Liver (tissue), 8 donors: ENCODE measurements at regions not wholly inside any gene's neighbourhood (a gene's known extent, or its start where the extent isn't known, plus 50 kb on each side); places are given as distances from the start of the nearest gene placed in this dataset.

ENCODE experiments used
- DNase-seq: peaks from one replicate; pipeline ENCODE4 v3.0.0-alpha.2; 2017; ENCODE audit warnings: low spot score
- H3K27ac ChIP-seq, 2 donors: one replicate each; pipeline ENCODE4 v1.7.0; 2013; ENCODE audit warnings: inconsistent platforms in 2 of 2, low read length in 2 of 2, control low read depth in 1 of 2, low read depth in 1 of 2, mild to moderate bottlenecking in 1 of 2
- H3K27me3 ChIP-seq, 4 donors: one replicate each; pipeline versions ENCODE4 v1.6.1 to v1.7.0; 2013; ENCODE audit warnings: low read length in 3 of 4, inconsistent platforms in 1 of 4, mild to moderate bottlenecking in 1 of 4, moderate library complexity in 1 of 4; ENCODE audit not compliant: control insufficient read depth in 4 of 4, insufficient read depth in 4 of 4
- H3K36me3 ChIP-seq, 4 donors: one replicate each; pipeline versions ENCODE4 v1.6.1 to v1.7.0; 2013; ENCODE audit warnings: low read length in 3 of 4, mild to moderate bottlenecking in 3 of 4, low read depth in 1 of 4, moderate library complexity in 1 of 4; ENCODE audit not compliant: control insufficient read depth in 4 of 4, insufficient read depth in 3 of 4
- H3K4me1 ChIP-seq, 4 donors: one replicate each; pipeline versions ENCODE4 v1.6.1 to v1.7.0; 2013; ENCODE audit warnings: low read length in 3 of 4, mild to moderate bottlenecking in 3 of 4, moderate library complexity in 1 of 4; ENCODE audit not compliant: control insufficient read depth in 4 of 4, insufficient read depth in 4 of 4
- H3K4me3 ChIP-seq, 3 donors: one replicate each; pipeline versions ENCODE4 v1.6.1 to v1.7.0; 2013; ENCODE audit warnings: low read length in 3 of 3, control low read depth in 1 of 3, low read depth in 1 of 3, mild to moderate bottlenecking in 1 of 3
- H3K9ac ChIP-seq, 2 donors: one replicate each; pipeline ENCODE4 v1.7.0; 2013; ENCODE audit warnings: low read length in 2 of 2, mild to moderate bottlenecking in 2 of 2, moderate library complexity in 2 of 2, control low read depth in 1 of 2, low read depth in 1 of 2
- H3K9me3 ChIP-seq, 4 donors: one replicate each; pipeline versions ENCODE4 v1.6.1 to v1.7.0; 2013; ENCODE audit warnings: low read length in 3 of 4; ENCODE audit not compliant: control insufficient read depth in 4 of 4
- FOXA1 ChIP-seq: IDR thresholded peaks from 2 replicates; pipeline ENCODE4 v1.6.1; 2016; ENCODE audit warnings: antibody characterized with exemption
- FOXA2 ChIP-seq: IDR thresholded peaks from 2 replicates; pipeline ENCODE4 v1.6.1; 2016; ENCODE audit warnings: antibody characterized with exemption
- GABPA ChIP-seq, 2 donors: IDR thresholded peaks in 1 of 2; conservative IDR thresholded peaks in 1 of 2; 2 replicates each; pipeline ENCODE4 v1.6.1; 2016; ENCODE audit warnings: antibody characterized with exemption in 2 of 2, mild to moderate bottlenecking in 1 of 2, moderate library complexity in 1 of 2
- HNF4G ChIP-seq: IDR thresholded peaks from 2 replicates; pipeline ENCODE4 v1.6.1; 2016; ENCODE audit warnings: antibody characterized with exemption
- RAD21 ChIP-seq, 2 donors: IDR thresholded peaks; 2 replicates each; pipeline ENCODE4 v1.6.1; 2016; ENCODE audit warnings: antibody characterized with exemption in 2 of 2, mild to moderate bottlenecking in 2 of 2
- TAF1 ChIP-seq: conservative IDR thresholded peaks from 2 replicates; pipeline ENCODE4 v1.6.1; 2016; ENCODE audit warnings: antibody characterized with exemption, mild to moderate bottlenecking
- WGBS: extraction: QIAGEN DNeasy Blood & Tissue Kit; methylation state at CpG from one replicate; pipeline ENCODE4 v1.1.7; 2013; 5-methylcytosine and 5-hydroxymethylcytosine counted together
- TF ChIP-seq, protein P1 (sequence below): IDR thresholded peaks from 2 replicates; pipeline ENCODE4 v1.6.1; 2016; ENCODE audit warnings: antibody characterized with exemption, mild to moderate bottlenecking
- TF ChIP-seq, protein P2 (sequence below): fragments of 150-350 bp; IDR thresholded peaks from 2 replicates; pipeline ENCODE4 v1.5.1; 2017; ENCODE audit warnings: improper control_type of control experiment, low read depth, low read length; ENCODE audit not compliant: missing input control
- donor health status: healthy.
- donor health status: healthy.
- donor health status: healthy.
- donor health status: healthy.
- donor health status: healthy.

DNA sequence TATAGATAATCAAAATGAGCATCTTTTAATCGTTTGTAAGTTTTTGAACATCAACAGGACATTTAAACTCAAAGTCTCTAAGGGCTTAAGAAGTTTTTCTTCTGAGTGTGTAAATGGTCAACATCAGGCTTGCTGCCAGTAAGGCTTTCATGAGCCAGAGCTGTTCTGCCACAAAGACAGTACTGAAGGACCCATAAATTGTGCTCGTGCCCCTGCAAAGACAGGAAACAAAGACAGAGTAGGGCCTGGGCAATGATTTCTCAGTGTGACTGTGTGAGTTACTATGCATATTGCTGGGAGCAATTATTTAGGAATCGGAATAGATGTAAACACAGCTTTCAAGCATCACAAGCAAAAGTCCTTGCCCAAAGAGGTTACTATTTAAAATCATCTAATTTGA is 300.0 kb downstream of the IDS start:
- no peak for DNase-seq
- Histone ChIP-seq H3K4me3 (no peak overlapping the region), H3K36me3 (no peaks in the 10 kb centered on the region), H3K9ac (no peak overlapping the region), H3K4me1 (no peaks in the 10 kb centered on the region), H3K27me3 (peaks cover 0 to 4% (median 0%) of the 10 kb centered on the region in 4 donors), H3K27ac (no peak overlapping the region), H3K9me3 (no peaks in the 10 kb centered on the region)
- 43% methylated on average over 3 of the region's 3 CpGs for WGBS
- TF ChIP-seq FOXA2 (no peak), HNF4G (no peak), RAD21 (IDR thresholded peaks at IDR 0.05) (no peak), GABPA (IDR thresholded peaks at IDR 0.05 in 1 of 2, conservative IDR thresholded peaks at IDR 0.05 in 1 of 2) (no peak), FOXA1 (no peak)
- TF ChIP-seq, protein P1, sequence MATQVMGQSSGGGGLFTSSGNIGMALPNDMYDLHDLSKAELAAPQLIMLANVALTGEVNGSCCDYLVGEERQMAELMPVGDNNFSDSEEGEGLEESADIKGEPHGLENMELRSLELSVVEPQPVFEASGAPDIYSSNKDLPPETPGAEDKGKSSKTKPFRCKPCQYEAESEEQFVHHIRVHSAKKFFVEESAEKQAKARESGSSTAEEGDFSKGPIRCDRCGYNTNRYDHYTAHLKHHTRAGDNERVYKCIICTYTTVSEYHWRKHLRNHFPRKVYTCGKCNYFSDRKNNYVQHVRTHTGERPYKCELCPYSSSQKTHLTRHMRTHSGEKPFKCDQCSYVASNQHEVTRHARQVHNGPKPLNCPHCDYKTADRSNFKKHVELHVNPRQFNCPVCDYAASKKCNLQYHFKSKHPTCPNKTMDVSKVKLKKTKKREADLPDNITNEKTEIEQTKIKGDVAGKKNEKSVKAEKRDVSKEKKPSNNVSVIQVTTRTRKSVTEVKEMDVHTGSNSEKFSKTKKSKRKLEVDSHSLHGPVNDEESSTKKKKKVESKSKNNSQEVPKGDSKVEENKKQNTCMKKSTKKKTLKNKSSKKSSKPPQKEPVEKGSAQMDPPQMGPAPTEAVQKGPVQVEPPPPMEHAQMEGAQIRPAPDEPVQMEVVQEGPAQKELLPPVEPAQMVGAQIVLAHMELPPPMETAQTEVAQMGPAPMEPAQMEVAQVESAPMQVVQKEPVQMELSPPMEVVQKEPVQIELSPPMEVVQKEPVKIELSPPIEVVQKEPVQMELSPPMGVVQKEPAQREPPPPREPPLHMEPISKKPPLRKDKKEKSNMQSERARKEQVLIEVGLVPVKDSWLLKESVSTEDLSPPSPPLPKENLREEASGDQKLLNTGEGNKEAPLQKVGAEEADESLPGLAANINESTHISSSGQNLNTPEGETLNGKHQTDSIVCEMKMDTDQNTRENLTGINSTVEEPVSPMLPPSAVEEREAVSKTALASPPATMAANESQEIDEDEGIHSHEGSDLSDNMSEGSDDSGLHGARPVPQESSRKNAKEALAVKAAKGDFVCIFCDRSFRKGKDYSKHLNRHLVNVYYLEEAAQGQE: no peak
- TF ChIP-seq, protein P2, sequence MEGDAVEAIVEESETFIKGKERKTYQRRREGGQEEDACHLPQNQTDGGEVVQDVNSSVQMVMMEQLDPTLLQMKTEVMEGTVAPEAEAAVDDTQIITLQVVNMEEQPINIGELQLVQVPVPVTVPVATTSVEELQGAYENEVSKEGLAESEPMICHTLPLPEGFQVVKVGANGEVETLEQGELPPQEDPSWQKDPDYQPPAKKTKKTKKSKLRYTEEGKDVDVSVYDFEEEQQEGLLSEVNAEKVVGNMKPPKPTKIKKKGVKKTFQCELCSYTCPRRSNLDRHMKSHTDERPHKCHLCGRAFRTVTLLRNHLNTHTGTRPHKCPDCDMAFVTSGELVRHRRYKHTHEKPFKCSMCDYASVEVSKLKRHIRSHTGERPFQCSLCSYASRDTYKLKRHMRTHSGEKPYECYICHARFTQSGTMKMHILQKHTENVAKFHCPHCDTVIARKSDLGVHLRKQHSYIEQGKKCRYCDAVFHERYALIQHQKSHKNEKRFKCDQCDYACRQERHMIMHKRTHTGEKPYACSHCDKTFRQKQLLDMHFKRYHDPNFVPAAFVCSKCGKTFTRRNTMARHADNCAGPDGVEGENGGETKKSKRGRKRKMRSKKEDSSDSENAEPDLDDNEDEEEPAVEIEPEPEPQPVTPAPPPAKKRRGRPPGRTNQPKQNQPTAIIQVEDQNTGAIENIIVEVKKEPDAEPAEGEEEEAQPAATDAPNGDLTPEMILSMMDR: no peak

DNA sequence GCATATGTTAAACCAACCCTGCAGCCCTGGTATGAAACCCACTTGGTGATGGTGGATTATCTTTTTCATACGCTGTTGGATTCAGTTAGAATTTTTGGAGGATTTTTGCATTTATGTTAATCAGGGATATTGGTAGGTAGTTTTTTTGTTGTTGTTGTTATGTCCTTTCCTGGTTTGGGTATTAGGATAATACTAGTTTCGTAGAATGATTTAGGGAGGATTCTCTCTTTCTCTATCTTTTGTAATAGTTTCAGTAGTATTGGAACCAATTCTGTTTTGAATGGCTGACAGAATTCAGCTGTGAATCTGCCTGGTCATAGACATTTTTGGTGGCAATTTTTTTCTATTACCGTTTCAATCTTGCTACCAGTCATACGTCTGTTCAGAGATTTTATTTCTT is 305.4 kb downstream of the IDS start:
- no peak overlapping the region for H3K27ac ChIP-seq
- TF ChIP-seq FOXA2: no peak
- TF ChIP-seq, protein P2: no peak
- TF ChIP-seq, protein P1: no peak
- TF ChIP-seq TAF1: no peak
- no peak overlapping the region for H3K4me3 ChIP-seq
- H3K9me3 ChIP-seq: no peaks in the 10 kb centered on the region
- H3K4me1 ChIP-seq: no peaks in the 10 kb centered on the region
- no peak overlapping the region for H3K9ac ChIP-seq
- no peak for DNase-seq
- WGBS: 83% methylated on average over 4 of the region's 4 CpGs
- peaks cover 0 to 4% (median 0%) of the 10 kb centered on the region in 4 donors for H3K27me3 ChIP-seq
- H3K36me3 ChIP-seq: no peaks in the 10 kb centered on the region
